Gastroesophageal sphincter (tissue), 4 donors: ENCODE measurements at regions not wholly inside any gene's neighbourhood (a gene's known extent, or its start where the extent isn't known, plus 50 kb on each side); places are given as distances from the start of the nearest gene placed in this dataset.

ENCODE experiments used
- ATAC-seq: fragments of 150-250 bp; one replicate; pipeline ENCODE4 v1.9.1; 2016; ENCODE audit warnings: mild to moderate bottlenecking, moderate library complexity
- H3K27ac ChIP-seq, 4 donors: fragments of 200-600 bp; sonication (generic) in 3 of 4; 1 replicate in 3 of 4; 2 replicates in 1 of 4; pipeline ENCODE4 v1.5.1; 2016 to 2019
- H3K27me3 ChIP-seq: fragments of 200-600 bp; sonication (generic); one replicate; pipeline ENCODE4 v1.5.1; 2019
- H3K36me3 ChIP-seq, 2 donors: fragments of 200-600 bp; sonication (generic); one replicate each; pipeline ENCODE4 v1.5.1; 2019; ENCODE audit warnings: control low read depth in 1 of 2
- H3K4me1 ChIP-seq, 3 donors: fragments of 200-600 bp; sonication (generic); 1 replicate in 2 of 3; 2 replicates in 1 of 3; pipeline ENCODE4 v1.5.1; 2016 to 2019; ENCODE audit warnings: control low read depth in 2 of 3
- H3K4me3 ChIP-seq, 2 donors: fragments of 200-600 bp; sonication (generic); one replicate each; pipeline ENCODE4 v1.5.1; 2019; ENCODE audit warnings: mild to moderate bottlenecking in 1 of 2, moderate library complexity in 1 of 2
- H3K9me3 ChIP-seq, 3 donors: fragments of 200-600 bp; sonication (generic); one replicate each; pipeline ENCODE4 v1.5.1; 2017 to 2019; ENCODE audit warnings: control low read depth in 2 of 3
- CTCF ChIP-seq, 4 experiments: fragments of 200-600 bp in 2 of 4; fragments of 450-650 bp in 2 of 4; sonication (generic) in 1 of 4; IDR thresholded peaks; one replicate each; pipeline ENCODE4 v1.5.1; 2017 to 2019; ENCODE audit warnings: antibody characterized with exemption in 4 of 4, mild to moderate bottlenecking in 2 of 4, moderate library complexity in 2 of 4
- EP300 ChIP-seq: sonication (generic); formaldehyde crosslinking; IDR thresholded peaks from one replicate; pipeline ENCODE4 v1.6.1; 2017; ENCODE audit warnings: antibody characterized with exemption, mild to moderate bottlenecking
- POLR2A ChIP-seq, 2 donors: fragments of 450-650 bp; IDR thresholded peaks; one replicate each; pipeline ENCODE4 v1.6.1; 2017; ENCODE audit warnings: antibody characterized with exemption in 2 of 2, mild to moderate bottlenecking in 2 of 2, moderate library complexity in 1 of 2
- POLR2AphosphoS5 ChIP-seq: sonication (generic); formaldehyde crosslinking; IDR thresholded peaks from one replicate; pipeline ENCODE4 v1.6.1; 2017; ENCODE audit warnings: antibody characterized with exemption
- WGBS, 2 donors: methylation state at CpG; one replicate each; pipeline ENCODE4 v1.1.5; 2018; ENCODE audit warnings: low coverage in 1 of 2; 5-methylcytosine and 5-hydroxymethylcytosine counted together

DNA sequence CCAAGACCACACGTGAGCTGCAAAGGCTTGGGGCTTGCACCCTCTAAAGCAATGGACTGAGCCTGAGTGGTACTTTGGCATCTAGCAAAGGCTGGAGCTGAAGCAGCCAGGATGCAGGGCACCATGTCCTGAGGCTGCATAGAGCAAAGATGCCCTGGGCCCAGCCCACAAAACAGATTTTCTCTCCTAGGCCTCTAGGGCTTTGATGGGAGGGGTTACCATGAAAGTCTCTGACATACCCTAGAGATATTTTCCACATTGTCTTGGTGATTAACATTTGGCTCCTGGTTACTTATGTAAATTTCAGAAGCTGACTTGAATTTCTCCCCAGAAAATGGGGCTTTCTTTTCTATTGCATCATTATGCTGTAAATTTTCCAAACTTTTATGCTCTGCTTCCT lies 438.3 kb downstream of the SLC16A7 start:
- Histone ChIP-seq H3K4me1 (no peaks in the 10 kb centered on the region), H3K4me3 (no peak overlapping the region), H3K36me3 (no peaks in the 10 kb centered on the region), H3K27ac (no peak overlapping the region), H3K9me3 (peaks cover 0 to 8% (median 0%) of the 10 kb centered on the region in 3 donors), H3K27me3 (no peaks in the 10 kb centered on the region)
- WGBS, 2 donors = 60% methylated on average over 1 of the region's 1 CpG; no CpG with 5 or more reads in 1 of the 2 donors
- no peak for TF ChIP-seq CTCF (IDR thresholded peaks at IDR 0.05)
- no peak for ATAC-seq

DNA sequence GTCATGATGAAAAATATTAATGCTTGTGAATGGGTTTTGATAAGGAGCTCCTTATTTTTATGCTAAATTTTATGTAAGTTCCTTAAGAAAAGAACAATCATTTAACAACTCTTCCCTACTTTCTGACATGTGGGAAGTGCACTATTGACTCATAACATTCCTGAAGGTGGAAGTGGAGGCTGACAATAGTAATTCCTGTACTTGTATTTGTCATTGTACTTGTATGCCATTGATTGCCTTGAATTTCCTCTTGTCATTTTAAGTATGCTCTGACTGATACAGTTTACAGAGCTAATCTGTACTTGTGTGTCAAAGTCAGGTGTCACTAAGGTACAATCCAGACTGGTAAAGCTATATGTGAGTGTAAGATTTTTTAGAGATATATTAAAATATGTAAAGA lies 440.0 kb downstream of the SLC16A7 start:
- TF ChIP-seq EP300 = no peak
- TF ChIP-seq CTCF (IDR thresholded peaks at IDR 0.05) = no peak
- TF ChIP-seq POLR2A (IDR thresholded peaks at IDR 0.05) = no peak
- TF ChIP-seq POLR2AphosphoS5 = no peak
- Histone ChIP-seq H3K4me1 (no peaks in the 10 kb centered on the region), H3K27ac (no peak overlapping the region), H3K9me3 (peaks cover 0 to 8% (median 0%) of the 10 kb centered on the region in 3 donors), H3K4me3 (no peak overlapping the region), H3K36me3 (no peaks in the 10 kb centered on the region), H3K27me3 (no peaks in the 10 kb centered on the region)
- no peak for ATAC-seq

GRCh38 chr12:60042835-60043234 lies 447.0 kb downstream of the SLC16A7 start:
- Histone ChIP-seq H3K4me3 (no peak overlapping the region), H3K9me3 (no peaks in the 10 kb centered on the region), H3K36me3 (no peaks in the 10 kb centered on the region), H3K27me3 (no peaks in the 10 kb centered on the region), H3K4me1 (peaks cover 0 to 19% (median 7%) of the 10 kb centered on the region in 3 donors), H3K27ac (no peak overlapping the region)
- TF ChIP-seq CTCF (IDR thresholded peaks at IDR 0.05) (no peak), POLR2AphosphoS5 (no peak), EP300 (no peak), POLR2A (IDR thresholded peaks at IDR 0.05) (no peak)
- ATAC-seq = no peak

GRCh38 chr12:60043236-60043635 lies 447.4 kb downstream of the SLC16A7 start:
- Histone ChIP-seq H3K27ac (no peak overlapping the region), H3K4me1 (peaks cover 0 to 19% (median 7%) of the 10 kb centered on the region in 3 donors), H3K4me3 (no peak overlapping the region), H3K36me3 (no peaks in the 10 kb centered on the region), H3K9me3 (no peaks in the 10 kb centered on the region), H3K27me3 (no peaks in the 10 kb centered on the region)
- no peak for ATAC-seq
- WGBS, 2 donors = 0 to 33% methylated on average over 1 of the region's 1 CpG
- no peak for TF ChIP-seq CTCF (IDR thresholded peaks at IDR 0.05)

DNA sequence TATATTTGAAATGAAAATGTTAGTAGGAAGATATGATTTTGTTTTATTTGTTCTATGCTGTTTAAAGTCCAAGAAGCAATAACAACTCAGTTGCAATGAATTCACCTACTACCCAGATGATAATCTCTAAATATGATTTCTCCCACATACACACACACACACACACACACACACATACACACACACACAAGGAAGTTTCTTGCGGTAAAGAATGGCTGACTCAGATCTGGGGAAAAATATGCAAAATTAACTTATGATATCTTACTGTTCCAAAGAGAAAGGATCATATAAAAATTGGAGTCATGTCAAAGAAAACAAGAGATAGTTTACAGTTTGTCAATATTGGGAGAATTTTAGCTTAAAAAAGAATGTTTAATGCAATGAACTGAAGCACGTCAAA lies 456.7 kb downstream of the SLC16A7 start:
- H3K9me3 ChIP-seq = no peaks in the 10 kb centered on the region
- WGBS, 2 donors = 85 to 100% methylated on average over 1 to 2 of the region's 2 CpGs
- no peaks in the 10 kb centered on the region for H3K4me1 ChIP-seq
- TF ChIP-seq POLR2A (IDR thresholded peaks at IDR 0.05) = no peak
- TF ChIP-seq CTCF (IDR thresholded peaks at IDR 0.05) = no peak
- no peak for TF ChIP-seq EP300
- TF ChIP-seq POLR2AphosphoS5 = no peak
- H3K4me3 ChIP-seq = no peak overlapping the region
- no peaks in the 10 kb centered on the region for H3K36me3 ChIP-seq
- H3K27me3 ChIP-seq = no peaks in the 10 kb centered on the region
- H3K27ac ChIP-seq = no peak overlapping the region
- no peak for ATAC-seq
